ENCODE measurements at regions not wholly inside any gene's neighbourhood (a gene's known extent, or its start where the extent isn't known, plus 50 kb on each side); places are given as distances from the start of the nearest gene placed in this dataset.

DNA sequence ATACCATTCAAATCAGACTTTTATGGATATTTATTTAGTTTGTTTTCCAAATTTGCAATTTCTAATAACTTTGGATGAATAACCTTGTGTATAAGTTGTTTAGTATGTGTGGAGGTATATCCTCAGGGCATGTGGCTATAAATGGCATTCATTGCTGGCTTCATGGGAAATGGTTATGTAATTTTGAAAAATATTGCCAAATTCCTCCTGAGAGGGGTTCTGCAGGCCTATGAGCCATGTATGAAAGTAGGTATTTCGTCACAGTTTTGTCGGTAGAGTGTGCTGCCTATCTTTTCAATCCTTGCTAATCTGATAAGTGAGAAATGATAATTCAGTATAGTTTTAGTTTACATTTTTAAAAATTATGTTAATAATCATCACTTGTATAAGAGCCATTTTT is 256.4 kb upstream of the ZNF385D start (continued):
- TF ChIP-seq DIDO1 (tag; IDR thresholded peaks at IDR 0.05; ENCODE audit: low read depth) (no peak), CHAMP1 (IDR thresholded peaks at IDR 0.05) (no peak), TBL1XR1 (IDR thresholded peaks at IDR 0.05; ENCODE audit: low read length in 2 of 2) (no peak), ZNF124 (CRISPR knock-in tag; IDR thresholded peaks at IDR 0.05) (no peak), ZNF561 (CRISPR knock-in tag; conservative IDR thresholded peaks at IDR 0.05) (no peak)

DNA sequence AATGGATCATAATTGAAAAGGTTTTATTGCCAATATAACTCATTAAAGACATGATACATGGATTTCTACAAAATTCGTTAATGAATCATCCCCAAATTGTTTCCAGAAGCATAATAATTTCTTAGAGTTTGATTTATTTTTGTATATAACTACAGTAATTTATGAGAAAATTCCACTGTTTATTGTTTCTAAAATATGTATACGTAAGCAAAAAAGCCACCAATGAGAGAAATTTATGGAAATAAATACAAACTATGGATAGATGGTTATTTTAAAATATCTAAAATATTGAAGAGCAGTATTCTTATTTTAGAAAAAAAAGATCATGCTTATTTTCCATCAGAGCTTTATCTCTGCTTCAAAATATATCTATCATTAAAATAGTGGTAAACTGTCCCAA is 260.0 kb upstream of the ZNF385D start:
- no peaks in the 10 kb centered on the region for H4K20me1 ChIP-seq (replicated peaks; ENCODE audit: control insufficient read depth, insufficient read depth, low read length)
- ChIA-PET POLR2A (no interaction called here), CTCF (ENCODE audit: low intra/inter-chr PET ratio) (no interaction called here)
- in situ Hi-C loops (cut with MboI) (no loop called here), intact Hi-C loops (cut with micrococcal nuclease) (no loop called here)
- no peaks in the 10 kb centered on the region for H3K9me3 ChIP-seq (replicated peaks; ENCODE audit: control insufficient read depth, insufficient read depth, low read depth, low read length)
- H3K27me3 ChIP-seq (ENCODE audit: control insufficient read depth in 2 of 2, insufficient read depth in 2 of 2, low read length in 2 of 2): no peaks in the 10 kb centered on the region
- no TSS peak for BruUV-seq (replicated peaks)
- no peak overlapping the region for H3K4me2 ChIP-seq (ENCODE audit: insufficient read depth, low read length)
- 2% methylated on average over 2 of the region's 2 CpGs for WGBS (ENCODE audit: insufficient coverage, low coverage, missing lambda C conversion rate)
- H3K4me1 ChIP-seq (replicated peaks in 1 of 2; ENCODE audit: control insufficient read depth in 2 of 2, insufficient read depth in 2 of 2, low read length in 2 of 2): no peaks in the 10 kb centered on the region
- H2AFZ ChIP-seq (ENCODE audit: low read depth, low read length): no peak overlapping the region
- H3K9me1 ChIP-seq (ENCODE audit: control insufficient read depth, insufficient read depth, low read length): no peaks in the 10 kb centered on the region
- no peak for FAIRE-seq
- no peak overlapping the region for H3K4me3 ChIP-seq
- no peak for ATAC-seq
- no peaks in the 10 kb centered on the region for H3K79me2 ChIP-seq (ENCODE audit: control insufficient read depth, insufficient read depth, low read length)
- no peak overlapping the region for H3K27ac ChIP-seq (ENCODE audit: extremely low read depth, low read depth, low read length)
- H3K36me3 ChIP-seq (ENCODE audit: control insufficient read depth, insufficient read depth, low read length): no peaks in the 10 kb centered on the region
- no peak overlapping the region for H3K9ac ChIP-seq (ENCODE audit: insufficient read depth in 1 of 2, low read depth in 2 of 2, low read length in 2 of 2)
- DNase-seq (ENCODE audit: extremely low read depth in 1 of 4, low spot score in 3 of 4): no peak
- peak; percentile 40; the same call in 1 of the 2 replicates for TF ChIP-seq C11orf30 (IDR thresholded peaks at IDR 0.05; ENCODE audit: low read depth)
- TF ChIP-seq REST (IDR thresholded peaks at IDR 0.05; ENCODE audit: borderline replicate concordance): no peak
- TF ChIP-seq REST (CRISPR knock-in tag; IDR thresholded peaks at IDR 0.05; ENCODE audit: low read depth): no peak
- TF ChIP-seq DACH1 (IDR thresholded peaks at IDR 0.05; ENCODE audit: partially characterized antibody): no peak
- TF ChIP-seq, protein P1, sequence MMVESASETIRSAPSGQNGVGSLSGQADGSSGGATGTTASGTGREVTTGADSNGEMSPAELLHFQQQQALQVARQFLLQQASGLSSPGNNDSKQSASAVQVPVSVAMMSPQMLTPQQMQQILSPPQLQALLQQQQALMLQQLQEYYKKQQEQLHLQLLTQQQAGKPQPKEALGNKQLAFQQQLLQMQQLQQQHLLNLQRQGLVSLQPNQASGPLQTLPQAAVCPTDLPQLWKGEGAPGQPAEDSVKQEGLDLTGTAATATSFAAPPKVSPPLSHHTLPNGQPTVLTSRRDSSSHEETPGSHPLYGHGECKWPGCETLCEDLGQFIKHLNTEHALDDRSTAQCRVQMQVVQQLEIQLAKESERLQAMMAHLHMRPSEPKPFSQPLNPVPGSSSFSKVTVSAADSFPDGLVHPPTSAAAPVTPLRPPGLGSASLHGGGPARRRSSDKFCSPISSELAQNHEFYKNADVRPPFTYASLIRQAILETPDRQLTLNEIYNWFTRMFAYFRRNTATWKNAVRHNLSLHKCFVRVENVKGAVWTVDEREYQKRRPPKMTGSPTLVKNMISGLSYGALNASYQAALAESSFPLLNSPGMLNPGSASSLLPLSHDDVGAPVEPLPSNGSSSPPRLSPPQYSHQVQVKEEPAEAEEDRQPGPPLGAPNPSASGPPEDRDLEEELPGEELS (CRISPR knock-in tag; IDR thresholded peaks at IDR 0.05; ENCODE audit: borderline replicate concordance): no peak
